Stimulated activated naive CD4-positive, alpha-beta T cell (primary cell): ENCODE measurements at regions not wholly inside any gene's neighbourhood (a gene's known extent, or its start where the extent isn't known, plus 50 kb on each side); places are given as distances from the start of the nearest gene placed in this dataset.
"Not testable (repeated sequence)": the region's sequence is repeated elsewhere in the genome, so short reads cannot be mapped to it uniquely, and the experiment has no call there.

Experiments used
- DNase-seq, 6 experiments: peaks; one replicate each; lab custom pipeline; 2025; lab: John Stamatoyannopoulos, UW

DNA sequence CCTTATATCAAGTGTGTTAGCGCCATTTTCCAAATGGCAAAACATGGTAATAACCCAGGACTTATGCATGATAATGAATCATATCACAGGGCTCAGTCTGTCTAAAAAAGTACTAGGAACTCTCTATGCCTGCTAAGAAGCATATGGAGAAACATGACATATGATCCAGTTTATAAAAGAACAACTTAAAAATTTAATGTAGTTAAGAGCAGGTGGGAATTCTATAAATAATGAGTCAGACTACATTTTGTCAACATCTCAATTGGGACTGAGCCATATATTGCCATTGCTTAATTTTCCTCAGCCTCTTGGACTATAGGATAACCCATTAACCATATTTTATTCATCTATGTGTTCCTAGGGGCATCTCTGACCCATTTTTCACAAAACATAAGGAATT is 360.4 kb upstream of the AGA start:
- no peak for DNase-seq

DNA sequence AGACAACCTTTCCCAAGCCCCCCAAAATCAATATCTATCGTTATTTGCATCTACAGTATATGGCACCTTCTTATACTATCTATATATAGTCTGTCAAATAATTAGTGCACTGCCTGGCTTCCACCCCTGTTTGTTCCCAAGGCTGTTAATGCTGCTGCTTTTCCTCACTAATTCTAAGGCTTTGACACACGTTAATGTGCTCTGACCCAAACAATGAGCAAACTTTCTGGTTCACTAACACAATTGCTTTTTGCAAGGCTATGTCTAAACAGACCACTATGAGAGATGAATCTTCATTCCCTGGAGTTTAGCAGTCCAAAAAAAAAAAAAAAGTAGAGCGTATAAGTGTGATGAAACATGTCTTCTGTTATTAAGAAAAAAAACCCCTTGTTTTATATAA is 360.9 kb upstream of the AGA start:
- DNase-seq = no peak

DNA sequence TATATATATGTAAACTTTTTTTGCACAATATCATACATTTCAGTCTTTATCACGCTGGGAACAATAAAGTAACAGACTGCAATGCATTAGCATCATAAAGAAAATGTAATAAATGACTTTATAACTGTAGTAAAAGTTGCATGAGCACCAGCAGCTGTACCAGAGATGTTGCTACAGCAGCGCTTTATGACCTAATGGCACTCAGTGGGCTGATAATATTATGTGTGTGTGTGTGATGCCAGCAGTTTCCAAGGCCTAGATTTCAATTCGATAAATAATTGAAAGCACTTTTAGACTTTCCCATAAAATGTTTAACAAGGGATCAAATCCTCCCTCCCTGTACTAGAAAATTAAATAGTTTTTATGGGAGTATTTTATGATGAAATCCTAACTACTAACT is 367.6 kb upstream of the AGA start:
- no peak for DNase-seq

DNA sequence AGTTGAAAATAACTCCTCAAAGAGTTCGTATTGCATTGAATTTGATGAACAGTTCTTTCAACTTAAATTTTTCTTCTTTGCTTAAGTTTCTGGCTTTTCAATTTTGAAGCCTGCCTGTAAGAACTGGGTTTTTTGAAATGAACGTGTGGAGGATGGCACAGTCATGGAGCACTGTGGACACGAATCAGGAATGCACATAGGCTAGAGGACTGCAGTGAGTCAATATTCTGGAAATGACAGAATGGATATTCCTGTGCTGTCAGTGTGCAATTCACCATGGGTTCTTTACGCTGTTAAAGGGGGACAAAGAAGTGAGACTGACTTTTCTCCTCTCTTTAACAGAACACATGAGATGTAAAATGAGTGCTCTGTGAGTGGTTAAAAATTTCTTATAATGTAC is 368.0 kb upstream of the AGA start:
- no peak for DNase-seq

DNA sequence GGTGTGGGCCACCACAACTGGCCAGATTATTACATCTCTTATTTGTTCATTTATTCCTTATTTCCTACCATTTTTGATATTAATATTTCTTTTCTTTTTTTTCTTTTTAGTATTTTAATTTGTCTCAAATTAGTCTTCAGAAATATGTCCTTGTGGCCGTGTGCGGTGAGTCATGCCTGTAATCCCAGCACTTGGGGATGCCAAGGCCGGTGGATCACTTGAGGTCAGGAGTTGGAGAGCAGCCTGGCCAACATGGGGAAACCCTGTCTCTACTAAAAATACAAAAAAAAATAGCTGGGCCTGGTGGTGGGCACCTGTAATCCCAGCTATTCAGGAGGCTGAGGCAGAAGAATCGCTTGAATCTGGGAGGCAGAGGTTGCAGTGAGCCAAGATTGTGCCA is 376.2 kb upstream of the AGA start:
- not testable (repeated sequence) for DNase-seq

DNA sequence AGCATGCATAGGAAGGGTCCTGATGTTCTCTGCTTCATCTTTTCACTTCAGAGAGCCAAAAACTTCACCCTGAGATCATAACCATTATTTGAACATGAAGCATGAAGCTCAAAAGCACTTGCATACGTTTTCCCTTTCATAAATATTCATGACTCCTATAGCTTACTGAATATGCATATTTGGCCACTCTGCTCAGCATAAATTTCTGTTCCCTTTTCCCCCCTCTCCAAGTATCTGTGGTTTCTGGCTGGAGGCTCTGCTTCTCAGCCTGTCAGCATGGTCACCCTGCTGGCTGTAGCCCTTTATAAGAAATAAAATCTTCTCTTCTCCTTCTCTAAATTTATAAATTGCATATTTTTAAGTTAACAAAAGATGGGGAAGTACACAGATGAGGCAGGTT is 384.7 kb upstream of the AGA start:
- no peak for DNase-seq

DNA sequence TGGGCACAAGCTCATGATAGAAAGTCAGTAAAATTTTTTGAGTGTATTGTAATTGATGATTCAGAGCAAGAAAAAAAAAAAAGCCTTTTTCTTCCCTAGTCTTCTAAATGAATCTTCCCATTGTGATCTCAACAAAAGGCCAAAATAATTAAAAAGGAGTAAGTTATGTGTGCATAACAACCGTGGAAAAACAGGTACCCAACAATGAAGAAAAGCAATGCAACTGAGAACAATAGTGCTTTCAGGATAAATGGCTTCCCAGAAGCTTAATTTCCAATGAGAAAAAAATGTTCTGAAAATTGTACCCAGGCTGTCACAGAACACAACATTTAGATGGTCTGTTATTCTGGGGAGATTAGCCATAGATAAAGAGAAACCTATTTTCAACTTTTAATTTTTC is 399.0 kb upstream of the AGA start:
- DNase-seq = no peak

DNA sequence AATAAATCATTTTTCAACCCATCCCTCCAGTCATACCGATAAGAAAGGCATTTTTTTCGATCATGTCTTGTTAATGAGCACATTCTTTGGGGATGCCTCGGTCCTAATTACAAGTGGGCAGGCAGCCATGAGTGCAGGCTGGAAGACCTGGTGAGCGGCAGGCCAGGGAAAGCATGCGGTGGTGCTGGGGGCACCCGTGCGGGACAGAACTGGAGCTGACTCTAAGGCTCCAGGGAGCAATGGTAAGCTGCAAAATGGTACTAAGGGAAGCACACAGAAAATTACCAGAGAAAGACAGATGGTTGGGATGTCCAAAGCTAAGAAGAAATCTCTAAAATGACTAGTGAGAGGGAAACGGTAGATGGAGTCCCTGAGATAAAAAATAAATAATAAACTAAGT is 411.0 kb upstream of the AGA start:
- DNase-seq = no peak

DNA sequence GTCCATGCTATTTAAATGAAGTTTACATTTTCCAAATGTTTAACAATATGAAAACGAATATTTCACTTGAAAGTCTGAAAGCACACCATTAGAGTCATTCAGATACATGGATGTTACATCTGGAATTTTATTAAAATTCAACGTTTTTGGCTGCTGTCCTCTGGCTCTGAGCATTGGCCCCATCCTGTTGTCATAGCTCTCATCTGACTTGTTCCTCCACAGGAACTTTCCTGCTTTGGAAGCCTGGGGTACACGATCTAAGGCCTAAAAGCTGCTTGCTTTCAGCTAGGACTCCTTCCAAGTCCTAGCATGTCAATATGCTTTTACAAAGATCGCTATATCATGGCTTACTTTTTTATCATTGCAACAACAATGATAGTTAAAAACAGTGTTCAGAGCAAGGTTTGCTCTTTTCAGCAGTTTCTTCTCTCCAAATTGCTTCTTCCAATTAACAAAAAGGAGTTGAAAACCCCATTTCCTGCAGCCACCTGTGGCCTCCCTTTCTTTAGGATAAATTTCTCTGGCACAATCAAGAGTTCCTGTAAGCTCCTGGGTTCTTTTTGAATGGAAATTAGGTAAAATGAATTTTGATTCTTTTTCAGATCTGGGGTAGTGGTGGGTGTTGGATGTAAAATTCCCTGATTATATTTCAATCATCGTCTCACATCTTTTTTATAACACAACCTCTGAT is 413.4 kb upstream of the AGA start:
- DNase-seq = no peak

DNA sequence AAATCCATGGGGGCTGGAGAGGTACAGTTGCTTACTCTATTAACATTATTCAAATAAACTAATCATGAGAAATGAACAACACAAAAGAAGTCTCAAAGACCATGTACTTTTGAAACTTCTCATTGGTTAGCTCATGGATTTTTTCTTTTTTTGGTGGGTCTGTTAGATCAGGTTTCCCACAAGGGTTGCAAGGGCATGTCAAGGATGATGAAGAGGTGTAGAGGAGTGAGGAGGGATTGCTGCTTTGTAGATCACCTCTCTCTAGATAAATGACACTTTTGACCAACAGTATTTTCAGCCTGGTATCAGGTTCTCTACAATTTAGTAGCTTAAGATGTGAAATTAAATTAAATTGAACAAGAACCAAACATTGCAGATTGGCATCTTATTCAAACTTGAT is 417.9 kb upstream of the AGA start:
- DNase-seq = no peak

DNA sequence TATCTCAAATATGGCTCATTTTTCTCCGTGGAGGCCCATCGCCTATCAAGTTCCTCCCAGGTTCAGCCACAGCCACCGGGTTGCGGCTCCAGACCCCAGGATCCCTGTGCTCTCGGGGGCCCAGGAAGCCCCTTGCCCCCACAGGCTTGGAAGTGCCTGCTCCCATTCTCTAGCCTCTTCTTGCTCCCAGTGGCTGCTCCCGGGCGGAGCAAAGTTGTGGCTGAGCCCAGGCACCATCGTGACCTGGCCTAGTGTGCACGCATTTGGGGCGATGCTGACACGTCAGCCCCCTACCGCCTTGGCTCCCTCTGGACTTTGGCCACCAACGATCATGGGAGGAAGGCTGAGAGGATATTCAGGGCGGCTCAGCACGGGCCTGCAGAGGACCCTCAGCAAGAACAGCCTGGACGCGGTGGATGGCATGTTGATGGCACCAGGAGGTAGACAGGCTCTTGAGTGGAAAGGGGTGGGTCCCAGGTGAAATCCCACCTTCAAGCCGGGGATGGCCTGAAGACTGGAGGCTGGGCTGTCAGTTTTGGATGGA is 419.4 kb upstream of the AGA start:
- DNase-seq = no peak

DNA sequence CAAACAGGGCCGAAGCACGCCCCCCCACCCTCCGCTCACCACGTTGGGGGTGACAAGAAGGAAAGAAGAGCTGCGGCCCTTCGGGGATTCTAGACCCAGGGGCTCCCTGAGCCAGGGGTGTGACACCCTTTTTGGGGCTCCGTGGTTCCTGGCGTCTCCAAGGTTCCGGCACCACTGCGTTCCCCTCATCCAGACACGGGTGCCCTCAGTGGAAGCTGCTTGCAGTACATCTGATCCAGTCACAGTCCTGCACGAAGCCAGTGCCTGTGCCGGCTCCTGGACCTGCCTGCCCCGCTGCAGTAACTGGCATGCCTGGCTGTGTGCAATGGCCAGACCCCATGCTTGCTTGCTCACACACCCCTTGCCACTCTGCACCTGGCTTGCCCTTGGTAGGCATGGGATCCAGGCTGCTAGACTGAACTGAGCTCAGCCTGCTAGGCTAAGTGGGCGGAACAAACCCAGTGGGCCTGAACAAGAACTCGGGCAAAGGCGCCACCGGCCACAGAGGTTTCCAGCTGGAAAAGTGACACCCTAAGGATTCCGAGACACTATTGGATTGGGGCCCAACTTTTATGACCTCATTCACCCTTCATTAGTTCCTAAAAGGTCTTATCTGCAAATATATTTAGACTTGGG is 420.4 kb upstream of the AGA start:
- no peak for DNase-seq

DNA sequence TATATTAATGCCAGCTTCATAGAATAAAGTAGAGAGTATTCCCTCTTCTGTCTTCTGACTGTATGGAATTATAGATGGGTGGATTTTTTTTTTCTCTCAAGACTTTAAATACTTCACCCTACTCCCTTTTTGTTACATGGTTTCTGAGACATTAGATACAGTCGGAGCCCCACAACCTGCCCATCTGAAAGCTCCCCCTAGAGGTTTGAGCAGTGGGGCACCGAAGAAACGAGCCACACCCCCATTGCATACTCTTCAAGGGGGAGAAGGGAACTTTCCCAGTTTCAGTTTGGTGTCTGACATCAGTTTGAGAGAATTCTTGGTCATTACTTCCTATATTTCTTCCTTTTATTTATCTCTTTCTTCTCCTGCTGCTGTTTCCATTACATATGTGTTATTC is 437.6 kb upstream of the AGA start:
- DNase-seq = no peak

DNA sequence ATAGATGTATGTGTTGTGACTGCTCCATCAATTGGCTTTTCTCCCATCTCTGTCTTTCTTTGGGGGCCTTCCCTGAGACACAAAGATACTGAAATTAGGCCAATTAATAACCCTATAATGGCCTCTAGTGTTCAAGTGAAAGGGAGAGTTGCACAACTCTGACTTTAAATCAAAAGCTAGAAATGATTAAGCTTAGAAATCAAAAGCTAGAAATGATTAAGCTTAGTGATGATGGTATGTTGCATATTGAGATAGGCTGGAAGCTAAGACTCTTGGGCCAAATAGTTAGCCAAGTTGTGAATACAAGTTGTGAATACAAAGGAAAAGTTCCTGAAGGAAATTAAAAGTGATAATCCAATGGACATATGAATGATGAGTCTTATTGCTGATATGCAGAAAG is 452.9 kb upstream of the AGA start:
- DNase-seq = no peak

DNA sequence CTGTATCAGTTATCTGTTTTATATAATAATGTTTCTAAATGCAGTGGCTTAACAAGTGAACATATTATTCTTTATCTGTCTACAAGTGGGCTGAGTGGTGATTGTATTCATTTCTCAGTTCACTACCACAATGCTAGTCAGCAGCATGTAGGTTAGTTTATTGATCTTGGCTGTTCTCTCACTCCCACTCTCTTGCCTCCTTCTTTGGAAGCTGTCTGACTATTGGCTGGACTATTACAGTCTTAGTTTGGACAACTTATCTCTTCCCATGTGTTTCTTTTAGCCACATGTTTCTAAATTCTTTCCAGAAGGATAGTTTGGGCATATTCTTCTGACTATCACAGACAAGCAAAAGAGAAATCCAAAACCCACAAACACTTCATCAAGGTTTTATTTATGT is 459.5 kb upstream of the AGA start:
- DNase-seq = no peak

DNA sequence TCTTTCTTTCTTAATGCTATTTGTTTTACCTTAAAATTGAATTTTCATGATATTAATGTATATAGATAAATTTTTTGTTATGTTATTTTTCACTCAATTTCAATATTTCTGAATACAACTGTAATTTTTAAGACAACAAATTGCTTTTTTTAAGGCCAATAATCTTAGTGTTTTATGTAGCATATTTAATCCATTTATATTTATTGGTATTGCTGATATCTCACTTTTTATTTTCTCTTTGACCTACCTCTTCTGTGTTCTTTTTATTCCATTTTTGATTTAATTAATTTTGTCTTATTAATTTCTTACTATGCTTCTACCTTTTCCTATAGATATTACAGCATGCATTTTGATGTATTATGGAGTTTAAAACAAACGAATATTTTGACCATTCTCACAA is 460.1 kb upstream of the AGA start:
- DNase-seq = no peak

DNA sequence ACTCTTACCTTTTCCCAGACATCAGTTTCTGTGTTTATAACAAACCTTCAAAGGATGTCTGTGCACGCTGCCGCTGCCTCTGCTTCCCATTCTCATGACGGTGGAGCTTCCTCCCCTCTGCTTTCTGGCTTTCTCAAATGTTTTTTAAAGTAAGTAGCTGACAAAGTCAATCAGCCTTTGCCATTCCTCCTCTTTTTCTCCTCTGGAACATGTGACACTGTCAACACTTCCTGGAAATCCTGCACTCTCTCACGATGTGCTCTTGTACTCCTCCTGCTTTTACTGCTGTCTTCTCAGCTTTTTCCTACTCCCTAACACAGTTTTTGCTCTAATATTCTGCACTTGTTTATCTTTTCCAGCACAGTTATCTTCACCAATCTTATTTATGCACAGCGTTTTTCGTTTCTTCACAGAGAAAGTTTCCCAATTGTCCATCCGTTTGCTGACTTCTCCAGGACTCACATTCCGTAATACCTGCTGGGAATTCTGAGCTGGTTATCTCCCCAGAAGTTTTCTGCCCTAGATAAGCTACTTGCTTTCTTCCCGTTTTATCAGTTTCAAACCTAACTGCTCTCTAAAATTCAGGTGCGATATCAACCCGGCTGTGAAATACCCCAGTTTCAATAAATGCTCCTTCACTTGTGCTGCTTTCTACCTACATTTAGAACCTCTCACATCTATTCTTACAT is 465.6 kb upstream of the AGA start:
- DNase-seq = no peak

DNA sequence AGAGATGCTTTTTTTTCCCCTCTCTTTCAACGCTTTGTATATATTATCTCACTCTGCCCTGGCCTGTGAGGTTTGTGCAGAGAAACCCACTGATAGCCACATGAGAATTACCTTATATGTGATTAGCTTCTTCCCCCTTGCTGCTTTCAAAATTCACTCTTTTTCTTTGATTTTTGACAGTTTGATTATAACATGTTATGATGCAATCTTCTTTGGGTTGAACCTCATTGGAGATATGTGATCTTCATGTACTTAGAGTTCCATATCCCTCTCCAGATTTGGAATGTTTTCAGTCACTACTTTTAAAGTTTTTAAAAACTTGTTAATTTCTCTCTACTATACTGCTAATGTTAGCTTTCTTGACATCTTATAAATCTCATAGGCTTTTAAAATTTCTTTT is 479.5 kb upstream of the AGA start:
- DNase-seq = no peak

DNA sequence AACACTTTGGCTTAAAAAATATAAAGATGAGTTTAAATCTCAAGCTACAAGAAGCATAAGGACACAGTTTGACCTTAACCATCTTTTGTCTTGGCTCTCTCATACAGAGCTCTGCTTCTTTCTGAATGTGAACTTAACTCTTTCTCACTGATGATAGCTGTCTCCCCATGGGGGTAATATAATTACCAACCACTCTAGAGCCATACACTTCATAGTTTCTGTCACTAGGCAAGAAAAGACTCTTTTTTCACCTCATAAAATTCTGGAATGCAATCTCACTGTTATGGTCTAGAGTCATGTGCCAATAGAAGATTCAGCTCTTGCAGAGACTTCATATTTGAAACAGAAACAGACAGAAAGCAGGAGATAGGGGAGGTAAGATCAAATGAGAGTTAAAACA is 481.7 kb upstream of the AGA start:
- no peak for DNase-seq

DNA sequence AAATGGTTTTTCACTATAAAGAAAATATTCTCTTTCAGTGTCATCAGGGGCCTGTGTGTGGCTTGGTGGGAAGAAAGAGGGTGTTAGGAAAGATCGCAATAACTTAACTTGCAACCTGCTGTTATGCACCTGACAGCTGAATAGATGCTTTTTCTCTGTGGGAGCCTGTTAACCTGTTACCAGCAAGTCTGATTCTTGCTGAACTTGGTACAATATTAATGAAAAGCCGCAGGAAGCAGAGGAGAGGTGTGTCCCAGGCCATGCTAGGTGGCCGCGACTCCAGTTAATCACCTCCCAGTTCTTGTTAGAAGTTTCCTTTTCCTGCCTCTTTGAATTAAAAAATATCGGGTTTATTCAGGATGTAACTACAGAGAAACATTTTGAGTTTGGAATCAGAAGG is 494.8 kb upstream of the AGA start:
- DNase-seq = no peak

DNA sequence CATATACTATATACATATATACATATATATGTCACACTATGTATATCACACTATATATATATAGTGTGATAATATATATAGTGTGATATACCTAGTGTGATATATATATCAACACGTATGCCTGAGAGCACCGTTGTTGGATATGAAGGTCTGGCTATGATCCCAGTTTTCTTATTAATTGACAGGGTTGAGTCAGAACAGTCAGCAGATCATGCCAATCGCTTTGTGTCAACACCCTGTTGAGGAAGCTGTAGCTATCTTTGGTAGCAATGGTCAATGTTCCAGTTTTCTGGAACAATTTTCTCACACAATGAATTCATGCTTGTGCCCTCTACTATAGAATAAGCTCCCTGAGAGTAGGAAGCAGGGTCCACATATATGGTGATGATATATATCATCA is 496.0 kb upstream of the AGA start:
- DNase-seq = no peak

DNA sequence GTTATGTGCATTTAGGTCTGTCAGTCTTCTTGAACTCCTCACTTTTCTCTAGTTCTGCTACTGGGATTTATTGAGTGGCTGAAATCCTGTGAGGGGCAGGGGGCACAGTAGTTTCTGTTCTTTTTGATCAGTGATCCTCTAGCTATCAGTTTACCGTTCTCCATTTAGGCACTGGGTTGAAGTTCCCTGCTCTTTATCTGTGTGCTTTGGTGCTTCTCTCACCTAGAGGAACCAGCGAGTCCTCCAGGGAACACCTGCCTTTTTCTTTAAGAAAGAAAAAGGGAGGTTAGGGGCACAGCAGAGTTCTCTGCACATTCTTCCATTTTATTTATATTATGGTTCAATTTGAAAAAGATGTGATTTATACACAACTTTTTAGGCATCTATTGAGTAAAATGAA is 503.0 kb upstream of the AGA start:
- no peak for DNase-seq

DNA sequence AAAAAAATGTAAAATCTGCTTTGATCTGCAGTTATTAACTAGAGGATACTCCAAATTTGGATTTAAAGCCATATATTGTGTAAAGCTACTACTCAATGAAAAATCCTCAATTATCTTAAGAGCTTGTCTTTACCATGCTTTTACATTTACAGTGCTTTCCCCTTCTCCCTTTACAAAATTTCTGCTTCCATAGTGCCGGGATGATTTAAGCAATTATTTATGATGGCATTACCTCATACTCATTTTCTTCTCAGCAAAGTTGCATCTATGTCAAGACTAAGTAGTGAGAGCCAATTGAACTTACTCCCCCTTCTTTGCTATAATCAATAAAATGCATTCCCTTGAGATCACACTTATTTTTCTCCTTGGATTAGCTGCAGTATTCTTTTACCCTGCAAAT is 505.4 kb upstream of the AGA start:
- no peak for DNase-seq
